GM19035 (cell line): ENCODE measurements at regions not wholly inside any gene's neighbourhood (a gene's known extent, or its start where the extent isn't known, plus 50 kb on each side); places are given as distances from the start of the nearest gene placed in this dataset.

Experiments used
- ATAC-seq: cut with Tn5 transposase; IDR thresholded peaks from one replicate; pipeline ENCODE4 v1.9.1; 2021; ENCODE audit not compliant: unreplicated experiment

DNA sequence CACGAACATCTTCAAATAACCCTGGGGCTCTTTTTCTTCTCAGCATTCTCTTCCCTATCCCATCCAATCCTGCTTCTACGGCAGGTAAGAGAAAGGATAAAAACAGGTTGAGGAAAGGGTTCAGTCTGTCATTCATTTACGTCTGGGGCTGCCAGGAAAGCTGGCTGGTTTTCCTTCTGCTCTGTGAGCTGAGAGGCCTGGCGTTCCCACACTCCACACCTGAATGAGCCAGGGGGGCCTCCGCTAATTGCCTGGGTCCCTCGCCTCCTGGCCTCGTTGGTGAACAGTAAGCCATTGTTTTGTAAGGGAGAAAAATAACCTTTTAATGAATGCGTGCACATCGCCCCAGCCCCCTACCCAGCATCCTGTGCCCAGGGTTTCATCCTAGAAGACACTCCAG is 70.8 kb upstream of the SIM2 start:
- ATAC-seq: no peak

DNA sequence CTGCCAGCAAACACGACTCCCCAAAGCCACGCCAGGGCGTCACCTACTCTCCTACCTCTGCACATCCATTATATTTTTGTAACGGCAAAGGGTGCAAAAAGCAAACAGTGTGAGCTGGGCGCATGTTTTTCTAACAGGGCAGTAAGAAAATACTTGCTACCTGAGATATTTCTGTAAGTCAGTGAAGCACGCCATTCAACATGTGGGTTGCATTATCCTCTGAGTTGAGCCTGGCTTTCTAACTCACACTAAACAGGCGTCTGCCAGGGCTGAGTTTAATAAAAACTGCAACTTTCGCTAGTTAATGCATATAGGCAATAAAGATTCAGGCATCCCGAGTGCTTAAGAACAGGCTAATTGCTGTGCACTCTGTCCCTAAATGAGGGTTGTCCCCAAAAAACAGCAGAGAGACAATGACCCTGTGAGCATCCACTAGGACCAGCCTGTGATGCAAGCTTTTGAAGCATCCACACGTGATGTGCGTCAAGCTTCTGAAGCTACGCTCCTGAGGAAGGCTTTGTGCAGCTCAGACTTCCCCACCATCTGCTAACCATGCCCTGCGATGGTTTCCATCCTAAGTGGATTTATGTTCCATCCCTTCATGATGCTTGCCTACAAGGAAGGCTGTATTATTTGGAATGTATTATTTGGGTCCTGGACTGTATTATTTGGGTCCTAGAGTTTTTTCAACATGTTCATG is 70.0 kb upstream of the SIM2 start:
- ATAC-seq: no peak

DNA sequence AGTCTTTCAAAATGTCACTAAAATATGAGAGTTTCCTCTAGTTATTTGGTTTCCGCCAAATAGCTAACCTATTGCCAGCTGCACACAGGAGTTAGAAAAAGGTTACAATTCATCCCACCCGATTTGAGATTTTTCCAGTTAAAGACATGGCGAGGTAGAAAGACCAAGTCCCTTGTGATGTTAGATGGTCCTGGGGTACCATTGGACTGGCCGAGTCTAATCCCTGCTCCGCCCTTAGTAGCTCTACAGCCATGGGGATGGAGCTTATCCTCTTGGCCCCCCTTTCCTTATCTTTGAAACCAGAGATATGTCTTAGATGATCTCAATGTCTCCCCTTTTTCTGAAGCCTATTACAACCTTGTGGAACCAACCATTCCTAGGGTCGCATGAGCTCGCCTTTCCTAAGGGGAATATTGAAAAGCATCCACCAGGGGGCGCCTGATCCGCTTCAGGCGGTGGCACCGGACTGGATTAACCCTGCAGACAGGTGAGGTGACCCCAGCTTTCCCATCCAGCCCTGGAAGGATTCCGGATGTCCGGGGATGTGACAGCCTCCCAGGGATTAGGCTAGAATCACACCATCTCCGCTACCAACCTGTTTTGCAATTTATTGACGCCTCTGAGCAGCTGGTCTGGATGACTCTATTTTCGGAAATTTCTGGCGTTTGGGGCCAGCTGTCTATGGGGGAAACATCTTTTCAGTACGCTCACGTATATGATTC is 68.3 kb upstream of the SIM2 start:
- no peak for ATAC-seq

DNA sequence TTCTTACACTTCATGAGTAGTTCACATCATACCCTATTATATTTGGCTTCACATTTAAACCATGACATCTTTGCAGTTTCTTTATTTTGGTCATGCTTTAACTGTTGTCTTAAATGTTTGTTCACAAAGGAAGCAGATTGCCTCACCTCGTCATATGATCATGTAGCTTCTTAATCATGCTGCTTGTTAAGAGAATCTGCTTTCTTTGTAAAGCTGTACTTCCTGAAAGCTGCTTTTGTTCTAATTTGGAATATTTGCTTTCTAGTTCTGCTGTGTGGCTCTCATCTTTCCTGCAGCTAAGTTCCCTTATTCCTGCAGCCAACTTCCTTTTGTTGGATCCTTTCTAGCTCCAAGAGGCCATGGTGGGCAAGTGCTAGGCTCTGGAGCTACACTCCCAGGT is 62.9 kb upstream of the SIM2 start:
- ATAC-seq: no peak

DNA sequence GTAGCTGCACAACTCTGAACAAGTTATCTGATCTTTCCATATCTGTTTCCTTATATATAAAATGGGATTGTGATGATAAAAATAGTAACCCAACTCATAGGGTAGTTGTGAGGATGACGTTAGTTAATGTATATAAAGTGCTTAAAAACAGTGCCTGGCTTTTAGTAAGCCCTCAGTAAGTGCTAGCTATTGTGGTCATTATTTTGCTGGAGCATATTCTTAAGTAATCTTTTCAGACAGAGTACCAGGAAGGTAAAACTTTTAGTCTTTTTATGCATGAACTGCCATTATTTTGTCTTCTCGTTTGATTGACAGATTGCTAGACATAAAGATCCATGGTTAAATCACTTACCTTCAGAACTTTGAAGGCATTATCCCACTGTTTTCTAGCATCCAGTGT is 62.5 kb upstream of the SIM2 start:
- ATAC-seq: no peak

DNA sequence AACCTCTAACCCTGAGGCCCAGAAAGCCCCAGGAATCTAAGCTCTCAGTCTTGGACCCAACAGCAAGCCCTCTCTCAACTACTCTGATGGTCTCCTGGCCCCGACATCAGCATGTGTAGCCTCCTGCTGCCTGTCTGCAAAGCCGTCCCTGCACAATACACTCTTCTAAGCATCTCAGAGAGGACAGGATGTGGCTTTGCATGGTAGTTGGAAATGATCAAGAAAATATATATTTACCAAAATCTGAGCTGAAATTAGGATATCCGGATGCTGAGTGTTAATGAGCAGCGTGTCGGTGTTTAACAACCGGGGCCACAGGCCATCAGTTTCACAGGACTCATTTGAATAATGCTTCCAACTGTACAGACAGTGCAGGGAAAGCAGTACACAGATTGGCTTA is 59.1 kb upstream of the SIM2 start:
- no peak for ATAC-seq

DNA sequence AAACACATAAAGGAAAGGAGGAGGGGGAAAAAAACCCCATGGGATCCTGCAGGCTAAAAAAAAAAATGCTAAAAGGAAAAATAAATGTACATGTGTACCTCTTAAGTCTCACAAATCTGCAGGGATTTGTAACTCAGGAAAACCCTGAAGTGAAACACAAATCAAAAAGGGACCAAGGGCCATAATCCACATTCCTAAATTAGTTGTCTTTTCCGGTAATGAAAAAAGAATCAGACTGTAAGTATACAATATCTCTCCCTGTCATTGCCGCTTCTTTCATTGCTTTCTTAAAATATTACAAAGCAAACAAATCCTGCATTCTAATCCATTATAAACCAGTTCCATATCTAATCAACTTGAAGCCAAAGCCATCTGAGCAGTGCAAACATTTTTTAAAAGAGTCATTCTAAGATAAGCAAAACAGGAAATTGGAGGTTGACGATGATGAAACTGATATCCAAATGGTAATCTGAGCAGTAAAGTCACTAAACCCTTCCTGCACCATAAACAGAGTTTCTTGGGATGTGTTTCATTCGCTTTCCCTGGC is 58.7 kb upstream of the SIM2 start:
- no peak for ATAC-seq

DNA sequence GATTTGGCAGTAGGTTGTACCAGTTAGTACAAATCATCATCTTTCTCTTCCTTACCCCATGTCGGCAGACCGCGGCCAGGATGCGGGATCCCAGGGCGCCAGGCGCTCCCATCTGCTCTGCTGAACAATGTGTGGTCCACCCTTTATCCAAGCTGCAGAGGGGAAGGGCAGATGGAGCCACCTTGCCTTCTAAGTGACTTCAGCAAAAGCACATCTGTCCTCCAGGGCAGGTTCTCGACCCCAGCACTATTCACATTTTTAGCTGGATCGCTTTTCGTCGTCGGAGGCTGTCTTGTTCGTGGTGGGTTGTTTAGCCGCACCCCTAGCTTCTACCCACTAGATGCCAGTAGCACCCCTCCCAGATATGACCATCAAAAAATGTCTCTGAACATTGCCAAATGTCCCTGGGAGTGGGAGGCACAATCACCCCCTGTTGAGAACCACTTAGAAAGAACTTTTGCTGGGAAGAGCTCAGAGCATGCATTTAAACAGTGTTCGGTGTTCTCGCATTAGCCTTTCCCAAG is 58.1 kb upstream of the SIM2 start:
- no peak for ATAC-seq

DNA sequence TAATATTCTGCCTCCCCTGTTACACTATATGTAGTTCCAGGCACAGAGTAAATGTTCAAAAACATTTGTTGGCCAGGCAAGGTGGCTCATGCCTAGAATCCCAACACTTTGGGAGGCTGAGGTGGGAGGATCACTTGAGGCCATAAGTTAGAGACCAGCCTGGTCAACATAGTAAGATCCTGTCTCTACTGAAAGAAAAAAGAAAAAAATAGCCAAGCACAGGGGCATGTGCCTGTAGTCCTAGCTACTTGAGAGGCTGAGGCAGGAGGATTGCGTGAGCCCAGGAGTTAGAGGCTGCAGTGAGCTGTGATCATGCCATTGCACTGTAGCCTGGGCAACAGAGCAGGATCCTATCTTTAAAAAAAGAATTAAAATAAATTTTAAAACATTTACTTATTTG is 57.6 kb upstream of the SIM2 start:
- no peak for ATAC-seq

DNA sequence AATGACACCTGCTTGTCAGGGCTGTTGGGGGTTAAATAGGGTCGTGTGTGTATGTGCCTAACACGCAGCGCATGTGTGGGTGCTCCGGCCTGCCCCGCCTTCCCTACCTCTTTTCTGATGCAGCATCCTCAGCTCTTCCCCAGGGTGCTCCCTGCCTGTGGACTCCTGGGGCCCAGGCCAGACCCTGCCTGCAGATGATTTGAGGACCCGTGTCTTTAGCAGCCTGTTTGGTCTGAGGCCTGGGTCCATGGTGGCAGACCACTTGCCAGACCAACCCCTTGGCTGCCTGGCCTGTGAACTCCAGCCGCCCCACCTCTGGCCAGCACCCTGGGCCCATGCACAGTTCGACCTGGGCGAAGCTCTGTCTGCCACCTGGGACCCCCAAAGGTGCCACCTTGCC is 57.0 kb upstream of the SIM2 start:
- ATAC-seq: no peak

DNA sequence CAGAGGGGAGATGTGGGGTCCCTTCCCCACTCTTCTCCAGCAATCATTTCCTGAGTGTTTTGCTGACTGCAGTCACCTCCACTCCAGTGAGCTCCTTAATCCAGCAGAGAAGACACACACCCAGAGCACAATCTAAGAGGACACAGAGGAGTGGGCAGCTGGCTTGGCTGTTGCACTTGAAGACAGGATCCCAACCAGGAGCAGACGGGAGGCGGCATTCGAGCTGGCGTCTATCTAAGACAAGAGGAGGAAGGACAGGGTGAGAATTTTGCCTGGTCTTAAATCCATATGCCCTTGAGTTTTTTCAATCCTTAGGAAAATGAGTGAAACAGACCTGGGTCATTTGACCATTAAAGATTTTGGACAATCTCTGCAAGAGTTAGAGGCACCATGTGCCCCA is 56.1 kb upstream of the SIM2 start:
- ATAC-seq: no peak

DNA sequence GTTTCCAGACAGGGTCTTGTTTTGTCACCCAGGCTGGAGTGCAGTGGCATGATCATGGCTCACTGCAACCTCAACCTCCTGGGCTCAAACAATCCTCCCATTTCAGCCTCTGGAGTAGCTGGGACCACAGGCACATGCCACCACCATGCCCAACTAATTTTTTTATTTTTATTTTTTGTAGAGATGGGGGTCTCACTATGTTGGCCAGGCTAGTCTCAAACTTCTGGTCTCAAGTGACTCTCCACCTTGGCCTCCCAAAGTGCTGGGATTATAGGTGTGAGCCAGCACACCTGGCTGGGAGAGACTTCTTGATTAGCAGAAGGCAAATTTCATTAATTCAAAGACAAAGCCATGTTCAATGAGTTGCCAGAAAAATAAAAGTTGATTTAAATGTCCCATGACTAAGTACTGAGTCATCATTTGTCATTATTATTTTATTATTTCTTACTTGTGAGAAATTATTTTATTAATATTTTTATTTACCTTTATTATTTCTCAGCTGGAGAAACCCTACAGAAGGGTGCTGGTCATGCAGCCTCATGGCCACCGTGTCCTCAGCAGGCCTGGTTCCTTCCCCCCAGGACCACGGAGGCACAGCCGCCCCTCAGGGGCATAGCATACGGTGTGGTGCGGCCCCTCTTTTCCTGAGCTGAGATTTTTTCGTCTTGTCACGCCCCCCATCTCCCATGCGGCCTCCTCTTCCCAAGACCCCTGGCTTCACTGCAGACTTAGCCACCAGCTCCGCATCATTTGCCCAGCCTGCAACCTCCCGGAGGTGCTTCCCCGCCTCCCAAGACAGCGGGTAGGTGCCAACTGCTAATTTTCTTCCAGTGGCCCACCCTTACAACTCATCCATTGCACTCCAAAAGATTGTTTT is 55.3 kb upstream of the SIM2 start:
- ATAC-seq: no peak

DNA sequence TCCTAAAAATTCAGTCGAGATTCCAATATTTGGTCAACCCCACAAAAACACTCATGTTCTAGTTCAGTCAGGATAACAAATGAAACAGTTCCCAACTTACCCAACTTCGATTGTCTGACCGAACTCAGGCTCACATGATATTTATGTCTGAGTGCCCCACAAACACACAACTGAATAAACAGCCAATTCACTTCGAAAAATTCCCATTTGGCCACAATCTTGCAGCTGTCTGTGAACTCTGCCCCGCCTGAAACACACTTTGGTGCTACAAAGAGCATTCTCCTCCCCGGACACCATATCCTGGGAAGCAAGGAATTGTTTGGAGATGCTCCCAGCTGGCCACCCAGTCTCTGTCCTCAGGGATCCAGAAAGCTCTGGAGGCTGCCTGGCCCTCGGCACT is 52.9 kb upstream of the SIM2 start:
- ATAC-seq: no peak

DNA sequence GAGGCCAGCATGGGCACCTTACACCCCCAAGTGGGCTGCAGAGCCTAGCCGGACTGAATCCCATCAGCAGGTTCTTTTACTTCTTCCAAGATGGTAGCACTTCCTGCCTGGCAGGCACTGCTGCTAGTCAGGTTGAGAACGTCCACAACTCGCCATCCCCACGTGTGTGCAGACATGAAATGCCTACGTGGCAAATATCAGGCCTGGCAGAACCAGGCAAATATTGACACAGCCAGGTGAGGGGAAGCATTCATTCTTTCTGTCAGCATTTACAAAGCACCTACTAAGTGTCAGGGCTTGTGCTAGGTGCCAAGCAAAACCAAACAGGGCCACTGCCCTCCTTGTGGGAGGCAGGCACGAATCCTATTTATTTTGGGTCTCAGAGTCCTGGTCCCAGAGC is 52.3 kb upstream of the SIM2 start:
- no peak for ATAC-seq

DNA sequence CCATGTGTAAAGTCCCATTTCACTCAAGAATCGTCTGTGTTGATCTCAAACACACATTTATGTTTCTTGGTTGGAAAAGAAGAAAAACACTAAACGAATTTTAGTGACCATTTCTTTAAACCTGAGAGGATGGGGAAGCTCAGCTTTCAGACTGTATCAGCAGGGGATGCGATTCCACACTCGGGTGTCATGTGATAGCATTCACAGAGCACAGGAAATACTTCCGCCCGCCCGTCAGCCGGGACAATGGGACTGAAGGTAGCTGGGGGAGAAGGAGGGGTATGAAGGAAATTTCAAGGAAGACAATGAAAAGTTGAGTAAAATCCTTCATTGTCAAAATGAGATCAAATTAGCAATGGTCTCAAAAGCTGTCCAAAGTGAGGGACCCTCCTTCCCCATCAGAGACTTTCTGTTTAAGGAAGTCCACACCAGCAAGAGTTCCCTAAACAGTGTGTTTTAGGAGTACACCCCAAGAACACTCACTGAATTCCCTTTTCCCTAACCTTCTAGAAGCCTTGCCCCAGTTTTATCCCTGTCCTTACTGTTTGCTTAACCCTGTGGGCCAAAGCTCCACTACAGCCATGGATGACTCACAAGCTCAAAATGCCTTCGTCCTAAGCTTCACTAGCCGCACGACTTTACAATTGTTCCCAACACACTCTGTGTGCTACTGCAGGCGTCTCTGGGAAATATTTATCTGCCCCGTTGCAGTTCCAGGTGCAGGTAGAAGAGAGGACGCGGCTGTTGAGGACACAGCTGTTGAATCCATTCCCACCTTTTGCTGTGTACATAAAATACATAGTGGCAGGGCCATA is 51.4 kb upstream of the SIM2 start:
- ATAC-seq: no peak
